A673 (cell line): ENCODE measurements at regions not wholly inside any gene's neighbourhood (a gene's known extent, or its start where the extent isn't known, plus 50 kb on each side); places are given as distances from the start of the nearest gene placed in this dataset.
"Not testable (repeated sequence)": the region's sequence is repeated elsewhere in the genome, so short reads cannot be mapped to it uniquely, and the experiment has no call there.

Experiments used
- BruUV-seq: library from RNA; stranded (reverse); fragments of 400-500 nt; replicated peaks from 2 replicates; lab custom pipeline; 2021; lab: Mats Ljungman, UMichigan
- CTCF ChIA-PET: fragments of 300-600 bp; sonication (Branson Sonifier 250); formaldehyde crosslinking; loops from one replicate; lab custom pipeline; 2022; ENCODE audit warnings: antibody characterized with exemption; lab: Charles Lee
- POLR2A ChIA-PET: fragments of 300-600 bp; sonication (Branson Sonifier 250); formaldehyde crosslinking; loops from one replicate; lab custom pipeline; 2022; ENCODE audit warnings: antibody characterized with exemption; ENCODE audit not compliant: low non-redundant PET; lab: Charles Lee
- DNase-seq: peaks from one replicate; pipeline ENCODE4 v3.0.0-alpha.2; 2015; ENCODE audit warnings: low spot score
- H3K27ac ChIP-seq: fragments of 200-600 bp; sonication (generic); 2 replicates; pipeline ENCODE4 v1.5.1; 2016; ENCODE audit warnings: mixed run types, low read depth, mild to moderate bottlenecking, mixed read lengths, antibody characterized with exemption, low read length; ENCODE audit not compliant: poor library complexity, severe bottlenecking
- H3K27me3 ChIP-seq: fragments of 200-600 bp; sonication (generic); replicated peaks from 2 replicates; pipeline ENCODE4 v1.6.1; 2017; ENCODE audit warnings: mixed run types, low read depth, mild to moderate bottlenecking, mixed read lengths, antibody characterized with exemption, low read length; ENCODE audit not compliant: insufficient read depth, poor library complexity
- H3K36me3 ChIP-seq: fragments of 200-600 bp; sonication (generic); 2 replicates; pipeline ENCODE4 v1.6.1; 2016; ENCODE audit warnings: mixed run types, mild to moderate bottlenecking, mixed read lengths, antibody characterized with exemption, low read length; ENCODE audit not compliant: insufficient read depth, poor library complexity, severe bottlenecking
- H3K4me1 ChIP-seq: fragments of 200-600 bp; sonication (generic); 2 replicates; pipeline ENCODE4 v1.6.1; 2017; ENCODE audit warnings: mixed run types, mild to moderate bottlenecking, mixed read lengths, antibody characterized with exemption, low read length; ENCODE audit not compliant: insufficient read depth, poor library complexity, severe bottlenecking
- H3K4me3 ChIP-seq: fragments of 200-600 bp; sonication (generic); 2 replicates; pipeline ENCODE4 v1.5.1; 2016; ENCODE audit warnings: low read depth, mixed run types, mild to moderate bottlenecking, mixed read lengths, low read length; ENCODE audit not compliant: poor library complexity, severe bottlenecking
- H3K9me3 ChIP-seq: fragments of 200-600 bp; sonication (generic); 2 replicates; pipeline ENCODE4 v1.6.1; 2016; ENCODE audit warnings: mixed run types, low read depth, mild to moderate bottlenecking, mixed read lengths, antibody characterized with exemption, low read length; ENCODE audit not compliant: poor library complexity, severe bottlenecking
- CTCF ChIP-seq: fragments of 300-800, 200-600 bp; sonication (generic); conservative IDR thresholded peaks from 2 replicates; pipeline ENCODE4 v1.5.1; 2017; ENCODE audit warnings: low read depth, mild to moderate bottlenecking, antibody characterized with exemption, low read length, moderate library complexity, mixed read lengths
- EZH2 ChIP-seq: fragments of 200-600 bp; sonication (generic); IDR thresholded peaks from 2 replicates; pipeline ENCODE4 v1.6.1; 2017; ENCODE audit warnings: borderline replicate concordance, low read depth, mild to moderate bottlenecking, mixed read lengths, antibody characterized with exemption, low read length; ENCODE audit not compliant: poor library complexity, severe bottlenecking
- intact Hi-C: fragments of 100-400 bp; cut with micrococcal nuclease; formaldehyde crosslinking; loops from one replicate; pipeline ENCODE4 v1.10.0; 2022; ENCODE audit not compliant: unreplicated experiment

GRCh38 chr1:74861867-74862266 lies 128.9 kb downstream of the TYW3 start:
- POLR2A ChIA-PET = no interaction called here
- intact Hi-C loops = no loop called here
- no TSS peak for BruUV-seq
- no peak for TF ChIP-seq CTCF
- no peak for TF ChIP-seq EZH2
- Histone ChIP-seq H3K27me3 (no peaks in the 10 kb centered on the region), H3K9me3 (no peaks in the 10 kb centered on the region), H3K36me3 (no peaks in the 10 kb centered on the region), H3K4me1 (no peaks in the 10 kb centered on the region), H3K27ac (no peak overlapping the region), H3K4me3 (no peak overlapping the region)
- CTCF ChIA-PET = no interaction called here
- no peak for DNase-seq

- Histone ChIP-seq H3K4me1 (no peaks in the 10 kb centered on the region), H3K36me3 (no peaks in the 10 kb centered on the region), H3K27me3 (no peaks in the 10 kb centered on the region), H3K9me3 (no peaks in the 10 kb centered on the region), H3K4me3 (no peak overlapping the region), H3K27ac (no peak overlapping the region)
- ChIA-PET CTCF (no interaction called here), POLR2A (no interaction called here)
- no peak for TF ChIP-seq EZH2
- TF ChIP-seq CTCF = no peak
- no peak for DNase-seq
- no TSS peak for BruUV-seq
- intact Hi-C loops = no loop called here
Observed at GRCh38 chr1:74869702-74870101, 136.8 kb downstream of the TYW3 start.

- BruUV-seq, H3K27ac ChIP-seq, CTCF ChIA-PET, DNase-seq, H3K27me3 ChIP-seq, intact Hi-C loops, H3K36me3 ChIP-seq, POLR2A ChIA-PET, H3K4me3 ChIP-seq, H3K9me3 ChIP-seq, H3K4me1 ChIP-seq: not testable (repeated sequence)
Observed at GRCh38 chr1:74877366-74877765, 144.4 kb downstream of the TYW3 start.

GRCh38 chr1:74895411-74895810 lies 162.5 kb downstream of the TYW3 start:
- no peaks in the 10 kb centered on the region for H3K9me3 ChIP-seq
- no peak for TF ChIP-seq CTCF
- no peak for TF ChIP-seq EZH2
- H3K36me3 ChIP-seq = no peaks in the 10 kb centered on the region
- H3K27me3 ChIP-seq = no peaks in the 10 kb centered on the region
- no peak overlapping the region for H3K4me3 ChIP-seq
- CTCF ChIA-PET = no interaction called here
- POLR2A ChIA-PET = no interaction called here
- no peak for DNase-seq
- intact Hi-C loops = no loop called here
- H3K4me1 ChIP-seq = no peaks in the 10 kb centered on the region
- no TSS peak for BruUV-seq
- H3K27ac ChIP-seq = no peak overlapping the region
